ENCODE measurements at regions not wholly inside any gene's neighbourhood (a gene's known extent, or its start where the extent isn't known, plus 50 kb on each side); places are given as distances from the start of the nearest gene placed in this dataset.

DNA sequence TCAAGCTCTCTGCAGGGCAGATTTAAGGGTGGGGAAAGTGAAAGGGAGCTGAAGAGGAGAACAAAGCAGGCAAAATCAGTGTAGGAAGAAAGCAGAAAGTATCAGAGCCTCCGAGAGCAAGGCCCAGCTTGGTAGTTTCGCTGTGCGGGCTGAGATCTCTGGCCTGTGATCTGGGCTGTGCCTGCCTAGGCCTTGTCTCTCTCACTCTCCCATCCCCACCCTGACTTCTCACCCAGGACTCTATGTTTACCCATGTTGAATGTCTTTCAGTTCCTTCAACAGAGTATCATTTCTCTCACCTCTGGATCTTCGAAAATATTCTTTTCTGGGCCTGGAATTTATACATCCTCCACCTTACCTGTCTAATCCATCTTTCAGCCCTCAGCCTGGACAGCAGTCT is 391.3 kb downstream of the FOXO1 start:
- POLR2A ChIA-PET: no interaction called here
- TF ChIP-seq, protein P1, sequence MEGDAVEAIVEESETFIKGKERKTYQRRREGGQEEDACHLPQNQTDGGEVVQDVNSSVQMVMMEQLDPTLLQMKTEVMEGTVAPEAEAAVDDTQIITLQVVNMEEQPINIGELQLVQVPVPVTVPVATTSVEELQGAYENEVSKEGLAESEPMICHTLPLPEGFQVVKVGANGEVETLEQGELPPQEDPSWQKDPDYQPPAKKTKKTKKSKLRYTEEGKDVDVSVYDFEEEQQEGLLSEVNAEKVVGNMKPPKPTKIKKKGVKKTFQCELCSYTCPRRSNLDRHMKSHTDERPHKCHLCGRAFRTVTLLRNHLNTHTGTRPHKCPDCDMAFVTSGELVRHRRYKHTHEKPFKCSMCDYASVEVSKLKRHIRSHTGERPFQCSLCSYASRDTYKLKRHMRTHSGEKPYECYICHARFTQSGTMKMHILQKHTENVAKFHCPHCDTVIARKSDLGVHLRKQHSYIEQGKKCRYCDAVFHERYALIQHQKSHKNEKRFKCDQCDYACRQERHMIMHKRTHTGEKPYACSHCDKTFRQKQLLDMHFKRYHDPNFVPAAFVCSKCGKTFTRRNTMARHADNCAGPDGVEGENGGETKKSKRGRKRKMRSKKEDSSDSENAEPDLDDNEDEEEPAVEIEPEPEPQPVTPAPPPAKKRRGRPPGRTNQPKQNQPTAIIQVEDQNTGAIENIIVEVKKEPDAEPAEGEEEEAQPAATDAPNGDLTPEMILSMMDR (IDR thresholded peaks at IDR 0.05; ENCODE audit: low read depth, low read length): no peak
- no peak for DNase-seq (ENCODE audit: low read depth, low spot score)
- Histone ChIP-seq H3K4me3 (ENCODE audit: low read depth, low read length) (no peak overlapping the region), H3K27me3 (ENCODE audit: control insufficient read depth, insufficient read depth, low read length) (no peaks in the 10 kb centered on the region), H3K27ac (ENCODE audit: low read depth, low read length) (no peak overlapping the region), H3K9me3 (ENCODE audit: control insufficient read depth, insufficient read depth, low read length) (no peaks in the 10 kb centered on the region)
- CTCF ChIA-PET: no interaction called here

DNA sequence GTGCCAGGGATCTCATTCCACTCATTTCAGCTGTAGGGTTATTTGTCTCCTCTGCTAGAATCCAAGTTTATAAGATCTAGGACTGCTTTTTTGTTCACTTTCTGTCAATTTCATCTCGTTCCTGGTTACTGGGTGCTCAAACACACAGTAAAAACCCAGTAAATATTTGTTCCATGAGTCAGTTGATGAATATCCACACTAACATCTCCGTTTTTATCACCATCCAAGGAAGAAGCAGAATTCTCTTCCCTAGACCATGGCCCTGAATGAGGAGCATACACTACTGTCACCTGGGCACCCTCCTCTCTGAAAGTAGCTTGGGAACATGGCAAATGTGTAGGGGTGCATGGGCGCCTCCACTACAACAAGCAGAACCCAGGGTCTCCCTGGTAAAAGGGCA is 390.8 kb downstream of the FOXO1 start:
- H3K27me3 ChIP-seq (ENCODE audit: control insufficient read depth, insufficient read depth, low read length): no peaks in the 10 kb centered on the region
- POLR2A ChIA-PET: no interaction called here
- no peaks in the 10 kb centered on the region for H3K9me3 ChIP-seq (ENCODE audit: control insufficient read depth, insufficient read depth, low read length)
- DNase-seq (ENCODE audit: low read depth, low spot score): no peak
- no peak overlapping the region for H3K27ac ChIP-seq (ENCODE audit: low read depth, low read length)
- H3K4me3 ChIP-seq (ENCODE audit: low read depth, low read length): no peak overlapping the region
- TF ChIP-seq, protein P1 (IDR thresholded peaks at IDR 0.05; ENCODE audit: low read depth, low read length): no peak
- CTCF ChIA-PET: no interaction called here

DNA sequence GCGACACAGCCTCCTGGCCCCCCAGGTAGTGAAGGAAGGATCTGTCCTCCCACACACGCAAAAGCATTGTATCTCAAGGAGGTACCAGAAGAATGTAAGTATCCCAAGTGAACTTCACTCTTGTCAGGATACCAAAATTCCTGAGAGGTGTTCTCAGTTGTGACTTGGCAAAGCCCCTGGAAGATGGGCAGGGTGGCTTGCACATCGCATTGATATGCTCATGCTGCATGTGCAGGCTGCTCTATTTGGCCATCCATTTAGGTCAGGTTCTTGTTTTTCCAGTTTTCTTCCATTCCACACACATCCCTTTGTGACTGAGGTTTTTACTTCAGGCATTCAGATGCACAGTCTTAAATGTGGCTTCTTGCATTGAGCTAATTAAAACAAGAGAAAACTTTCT is 382.8 kb downstream of the FOXO1 start:
- no peak overlapping the region for H3K27ac ChIP-seq (ENCODE audit: low read depth, low read length)
- no peak for DNase-seq (ENCODE audit: low read depth, low spot score)
- H3K27me3 ChIP-seq (ENCODE audit: control insufficient read depth, insufficient read depth, low read length): no peaks in the 10 kb centered on the region
- ChIA-PET POLR2A (no interaction called here), CTCF (no interaction called here)
- TF ChIP-seq, protein P1 (IDR thresholded peaks at IDR 0.05; ENCODE audit: low read depth, low read length): no peak
- H3K4me3 ChIP-seq (ENCODE audit: low read depth, low read length): no peak overlapping the region
- no peaks in the 10 kb centered on the region for H3K9me3 ChIP-seq (ENCODE audit: control insufficient read depth, insufficient read depth, low read length)

DNA sequence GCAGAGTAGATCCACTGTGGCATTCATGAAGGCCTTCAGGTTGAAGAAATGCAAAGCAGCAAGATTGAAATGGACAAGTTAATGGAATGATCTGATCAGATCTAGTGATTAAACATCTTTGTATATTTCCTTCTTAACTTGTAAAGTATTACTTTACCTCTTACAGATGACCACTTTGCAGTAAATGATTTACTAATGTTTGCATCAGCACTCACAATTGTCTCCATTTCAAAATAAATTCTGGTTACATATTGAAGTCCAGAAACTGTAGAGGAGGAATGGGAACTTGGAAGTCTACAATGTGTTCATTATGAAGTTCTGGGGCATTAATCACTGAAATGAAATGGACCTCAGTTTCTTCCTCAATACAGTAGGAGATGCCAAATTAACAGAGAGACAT is 380.8 kb downstream of the FOXO1 start:
- Histone ChIP-seq H3K27me3 (ENCODE audit: control insufficient read depth, insufficient read depth, low read length) (no peaks in the 10 kb centered on the region), H3K4me3 (ENCODE audit: low read depth, low read length) (no peak overlapping the region), H3K9me3 (ENCODE audit: control insufficient read depth, insufficient read depth, low read length) (no peaks in the 10 kb centered on the region), H3K27ac (ENCODE audit: low read depth, low read length) (no peak overlapping the region)
- DNase-seq (ENCODE audit: low read depth, low spot score): no peak
- CTCF ChIA-PET: no interaction called here
- TF ChIP-seq, protein P1 (IDR thresholded peaks at IDR 0.05; ENCODE audit: low read depth, low read length): no peak
- POLR2A ChIA-PET: no interaction called here

DNA sequence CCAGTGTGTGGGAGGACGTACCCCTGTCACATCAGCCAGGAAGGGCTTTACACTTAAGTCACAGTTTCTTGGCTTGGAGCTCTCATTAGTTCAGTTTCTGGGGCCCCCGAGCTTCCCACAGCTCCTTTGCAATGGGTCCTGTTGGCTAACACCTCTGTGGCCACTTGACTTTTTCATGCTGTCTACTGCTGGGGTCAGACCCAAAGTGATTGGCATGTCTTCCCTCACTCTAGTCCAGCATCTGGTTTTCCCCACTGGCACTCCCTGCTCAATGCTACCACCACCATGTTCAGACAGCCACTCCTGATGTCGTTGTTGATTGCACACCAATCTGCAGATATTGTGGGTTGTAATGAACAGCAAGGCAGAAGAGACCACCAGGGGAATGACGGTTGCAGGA is 379.0 kb downstream of the FOXO1 start:
- no peak overlapping the region for H3K27ac ChIP-seq (ENCODE audit: low read depth, low read length)
- DNase-seq (ENCODE audit: low read depth, low spot score): no peak
- no peaks in the 10 kb centered on the region for H3K9me3 ChIP-seq (ENCODE audit: control insufficient read depth, insufficient read depth, low read length)
- H3K27me3 ChIP-seq (ENCODE audit: control insufficient read depth, insufficient read depth, low read length): no peaks in the 10 kb centered on the region
- POLR2A ChIA-PET: no interaction called here
- CTCF ChIA-PET: interaction anchor here (0.6 kb wide), 1 partner anchor 396 kb away, joined by 3 read pairs; no protein-coding TSS in a partner anchor
- no peak overlapping the region for H3K4me3 ChIP-seq (ENCODE audit: low read depth, low read length)
- TF ChIP-seq, protein P1 (IDR thresholded peaks at IDR 0.05; ENCODE audit: low read depth, low read length): no peak

Measured in AG04450 (cell line).